ENCODE measurements at regions not wholly inside any gene's neighbourhood (a gene's known extent, or its start where the extent isn't known, plus 50 kb on each side); places are given as distances from the start of the nearest gene placed in this dataset.
"Not testable (repeated sequence)": the region's sequence is repeated elsewhere in the genome, so short reads cannot be mapped to it uniquely, and the experiment has no call there.

DNA sequence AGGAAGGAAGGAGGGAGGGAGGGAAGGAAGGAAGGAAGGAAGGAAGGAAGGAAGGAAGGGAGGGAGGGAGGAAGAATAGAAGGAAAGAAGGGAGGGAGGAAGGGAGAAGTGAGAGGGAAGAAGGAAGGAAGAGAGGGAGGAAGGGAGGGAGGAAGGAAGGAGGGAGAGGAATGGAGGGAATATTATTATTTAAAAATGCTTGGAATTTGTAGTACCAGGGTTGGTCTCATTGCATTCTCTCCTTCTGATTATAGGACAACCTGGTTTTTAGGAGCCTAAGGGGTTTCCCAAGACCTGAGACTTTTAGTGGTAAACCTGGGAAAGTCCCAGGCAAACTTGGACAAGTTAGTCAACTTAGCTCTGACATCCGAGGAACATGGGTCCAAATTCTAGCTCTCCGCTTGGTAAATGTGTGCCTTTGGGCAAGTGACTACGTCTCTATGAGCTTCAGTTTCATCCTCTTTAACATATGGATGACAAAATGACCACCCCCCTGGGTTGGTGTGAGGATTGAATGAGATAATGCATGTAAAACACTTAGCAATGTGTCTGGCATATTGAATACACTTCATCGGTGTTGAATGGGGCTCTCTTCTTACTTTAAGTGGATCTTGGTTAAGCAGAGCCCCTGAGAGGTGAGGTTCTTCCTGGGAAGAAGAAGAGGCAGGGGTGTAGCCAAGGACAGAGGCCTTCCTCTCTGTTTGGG lies 690.7 kb upstream of the TBX3 start:
- intact Hi-C loops (cut with DNase I) = no loop called here
- DNase-seq = no peak

DNA sequence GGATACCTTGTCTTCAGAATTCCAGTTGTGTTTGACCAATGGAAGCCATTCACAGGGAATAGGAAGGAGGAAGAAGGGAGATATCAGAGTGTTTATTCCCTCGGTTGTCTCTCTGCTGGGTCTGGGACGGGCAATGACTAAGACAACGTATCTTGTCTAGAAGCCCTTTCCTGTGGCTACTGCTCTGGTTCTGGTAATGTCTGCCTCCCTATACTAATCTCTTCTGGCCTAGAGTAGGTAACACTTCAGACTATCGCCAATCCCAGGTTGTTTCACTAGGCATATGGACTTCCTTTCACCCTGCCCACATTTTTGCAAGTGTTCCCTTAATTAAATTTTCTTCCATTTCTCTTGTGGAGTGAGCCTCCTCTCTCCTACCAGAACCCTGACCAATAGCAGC lies 687.7 kb upstream of the TBX3 start:
- DNase-seq = no peak
- intact Hi-C loops (cut with DNase I) = no loop called here

DNA sequence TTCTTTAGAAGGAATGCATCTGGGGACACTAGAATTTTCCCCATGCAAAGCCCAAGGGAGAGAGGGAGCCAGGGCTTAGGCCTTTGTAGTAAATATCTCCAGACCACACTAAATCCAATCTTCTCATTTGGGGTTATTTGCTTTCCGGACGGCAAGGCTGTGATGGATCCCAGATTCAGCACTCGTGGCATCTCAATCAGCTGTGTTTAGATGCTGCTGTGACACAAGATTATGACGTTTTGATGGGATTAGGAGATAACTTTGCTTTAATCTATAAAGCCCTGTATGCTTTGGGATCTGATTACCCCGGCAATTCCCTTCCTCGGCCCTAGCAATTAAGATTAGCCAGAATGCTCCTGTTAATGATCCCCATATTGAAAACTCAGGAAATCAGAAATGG lies 686.7 kb upstream of the TBX3 start:
- DNase-seq = peak in 1 of 42 donors; percentile 18
- intact Hi-C loops (cut with DNase I) = no loop called here

DNA sequence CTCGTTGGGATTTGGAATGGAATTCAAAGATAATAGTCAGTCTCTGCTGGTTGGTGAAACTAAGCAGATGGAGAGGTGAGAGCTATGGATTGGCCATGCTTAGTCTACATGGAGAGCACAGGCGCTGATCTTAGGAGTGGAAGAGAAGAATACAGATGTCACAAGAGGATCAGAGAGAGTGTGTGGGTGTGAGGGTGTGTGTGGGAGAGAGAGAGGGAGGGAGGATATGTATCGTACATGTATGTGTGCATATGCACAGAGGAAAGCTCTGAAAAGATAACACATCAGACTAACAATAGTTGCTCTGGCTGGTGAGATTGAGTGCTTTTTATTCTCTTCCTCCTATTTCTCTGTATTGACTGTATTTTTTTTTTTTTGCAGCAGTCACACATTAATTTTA lies 686.2 kb upstream of the TBX3 start:
- no peak for DNase-seq
- intact Hi-C loops (cut with DNase I) = no loop called here

DNA sequence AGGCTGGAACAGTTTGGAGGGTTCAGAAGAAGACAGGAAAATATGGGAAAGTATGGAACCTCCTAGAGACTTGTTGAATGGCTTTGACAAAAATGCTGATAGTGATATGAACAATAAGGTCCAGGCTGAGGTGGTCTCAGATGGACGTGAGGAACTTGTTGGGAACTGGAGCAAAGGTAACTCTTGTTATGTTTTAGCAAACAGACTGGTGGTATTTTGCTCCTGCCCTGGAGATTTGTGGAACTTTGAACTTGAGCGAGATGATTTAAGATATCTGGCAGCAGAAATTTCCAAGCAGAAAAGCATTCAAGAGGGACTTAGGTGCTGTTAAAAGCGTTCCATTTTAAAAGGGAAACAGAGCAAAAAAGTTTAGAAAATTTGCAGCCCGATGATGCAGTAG lies 682.3 kb upstream of the TBX3 start:
- not testable (repeated sequence) for DNase-seq

DNA sequence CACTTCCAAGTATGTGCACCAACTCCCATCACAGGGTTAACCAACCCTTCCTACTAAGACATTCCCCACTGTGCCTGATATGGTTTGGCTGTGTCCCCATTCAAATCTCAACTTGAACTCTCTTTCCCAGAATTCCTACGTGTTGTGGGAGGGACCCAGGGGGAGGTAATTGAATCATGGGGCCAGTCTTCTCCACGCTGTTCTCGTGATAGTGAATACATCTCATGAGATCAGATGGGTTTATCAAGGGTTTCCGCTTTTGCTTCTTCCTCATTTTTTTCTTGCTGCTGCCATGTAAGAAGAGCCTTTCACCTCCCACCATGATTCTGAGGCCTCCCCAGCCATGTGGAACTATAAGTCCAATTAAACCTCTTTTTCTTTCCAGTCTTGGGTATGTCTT lies 681.8 kb upstream of the TBX3 start:
- DNase-seq; intact Hi-C loops (cut with DNase I): not testable (repeated sequence)

More for the DNA sequence above, 682.3 kb upstream of the TBX3 start:
- intact Hi-C loops (cut with DNase I) = not testable (repeated sequence)

DNA sequence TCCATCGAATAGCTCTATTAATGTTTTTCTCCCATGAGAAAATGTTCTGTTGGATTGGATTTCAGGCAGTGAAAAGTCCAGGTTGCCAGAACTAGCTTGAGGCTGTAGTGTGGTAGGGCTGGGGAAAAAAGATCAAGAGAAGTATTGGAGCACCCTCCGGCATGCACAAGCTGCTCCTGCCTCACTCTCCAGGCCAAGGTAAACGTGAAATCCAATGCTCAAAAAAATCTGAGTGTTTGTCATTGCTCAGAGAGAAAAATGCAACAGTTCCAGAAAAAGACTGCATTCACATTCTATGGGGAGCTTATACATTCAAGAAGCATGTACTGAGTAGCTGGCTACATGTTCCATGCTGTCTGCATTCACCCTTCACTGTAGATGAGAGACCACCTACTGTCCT lies 680.9 kb upstream of the TBX3 start:
- intact Hi-C loops (cut with DNase I) = no loop called here
- DNase-seq = no peak

DNA sequence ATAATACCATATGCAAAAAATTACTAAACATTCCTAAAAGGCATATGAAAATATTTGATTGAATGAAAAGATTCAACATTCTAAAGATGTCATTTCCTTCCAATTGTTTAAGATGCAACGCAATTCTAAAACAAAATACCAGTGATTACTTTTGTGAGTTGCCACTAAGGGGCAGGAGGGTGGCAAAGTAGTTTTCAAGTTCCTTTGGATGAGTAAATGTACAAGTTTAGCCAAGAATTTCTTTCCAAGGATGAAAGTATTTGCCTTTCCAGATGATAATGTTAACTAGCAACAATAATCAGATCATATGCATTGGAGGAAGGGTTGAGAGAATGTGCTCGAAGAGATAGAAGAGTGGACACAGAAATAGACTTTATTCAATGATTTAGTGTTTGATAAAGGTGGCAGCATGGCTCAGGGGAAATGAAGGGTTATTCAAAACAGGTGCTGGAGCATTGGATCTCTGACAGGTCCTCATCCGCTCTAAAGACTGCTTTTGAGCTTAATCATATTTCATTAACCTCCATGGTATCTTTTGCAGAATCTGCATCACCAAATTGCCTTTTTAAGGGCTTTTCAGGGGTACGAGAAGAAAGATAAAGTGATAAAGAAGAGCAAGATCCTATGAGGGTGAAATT lies 678.5 kb upstream of the TBX3 start:
- intact Hi-C loops (cut with DNase I) = no loop called here
- no peak for DNase-seq

DNA sequence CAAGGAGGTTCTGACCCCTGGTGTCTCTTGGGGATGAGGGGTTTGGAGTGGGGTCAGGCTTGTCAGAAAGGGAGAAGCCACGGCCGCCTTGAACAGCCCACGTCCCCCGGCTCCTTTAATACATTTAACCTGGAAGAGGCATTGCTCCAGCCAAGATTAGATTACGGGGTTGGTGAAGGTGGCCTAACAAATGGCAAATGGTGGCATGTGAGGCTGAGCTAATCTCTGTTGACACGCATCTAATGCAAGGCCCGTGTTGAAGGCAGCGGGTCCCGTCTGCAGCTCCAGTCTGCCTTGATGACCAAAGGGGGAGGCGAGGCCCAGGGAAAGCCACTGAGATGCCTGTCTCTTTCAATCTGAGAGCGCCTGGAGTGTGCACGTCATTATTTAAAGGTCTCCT lies 673.7 kb upstream of the TBX3 start:
- no peak for DNase-seq

DNA sequence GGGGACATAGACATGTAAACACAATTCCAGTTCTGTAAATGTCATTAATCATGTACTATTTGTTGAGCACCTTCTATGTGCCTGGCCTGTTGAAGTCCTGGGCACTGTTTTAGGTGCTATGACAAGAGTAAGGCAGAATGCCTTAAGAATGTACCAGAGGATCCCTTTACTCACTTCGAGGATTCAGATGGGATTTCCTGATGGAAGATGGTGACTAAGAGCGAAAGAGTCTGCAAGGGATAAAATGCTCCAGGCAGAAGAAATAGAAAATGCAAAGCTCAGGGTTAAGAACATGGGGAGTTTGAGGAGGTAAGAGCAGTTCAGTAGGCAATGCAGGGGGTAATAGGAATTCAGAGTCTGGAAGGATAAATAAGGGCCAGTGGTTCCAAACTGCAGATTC lies 671.3 kb upstream of the TBX3 start:
- DNase-seq = no peak
- intact Hi-C loops (cut with DNase I) = no loop called here

More for the DNA sequence above, 673.7 kb upstream of the TBX3 start:
- intact Hi-C loops (cut with DNase I) = no loop called here

DNA sequence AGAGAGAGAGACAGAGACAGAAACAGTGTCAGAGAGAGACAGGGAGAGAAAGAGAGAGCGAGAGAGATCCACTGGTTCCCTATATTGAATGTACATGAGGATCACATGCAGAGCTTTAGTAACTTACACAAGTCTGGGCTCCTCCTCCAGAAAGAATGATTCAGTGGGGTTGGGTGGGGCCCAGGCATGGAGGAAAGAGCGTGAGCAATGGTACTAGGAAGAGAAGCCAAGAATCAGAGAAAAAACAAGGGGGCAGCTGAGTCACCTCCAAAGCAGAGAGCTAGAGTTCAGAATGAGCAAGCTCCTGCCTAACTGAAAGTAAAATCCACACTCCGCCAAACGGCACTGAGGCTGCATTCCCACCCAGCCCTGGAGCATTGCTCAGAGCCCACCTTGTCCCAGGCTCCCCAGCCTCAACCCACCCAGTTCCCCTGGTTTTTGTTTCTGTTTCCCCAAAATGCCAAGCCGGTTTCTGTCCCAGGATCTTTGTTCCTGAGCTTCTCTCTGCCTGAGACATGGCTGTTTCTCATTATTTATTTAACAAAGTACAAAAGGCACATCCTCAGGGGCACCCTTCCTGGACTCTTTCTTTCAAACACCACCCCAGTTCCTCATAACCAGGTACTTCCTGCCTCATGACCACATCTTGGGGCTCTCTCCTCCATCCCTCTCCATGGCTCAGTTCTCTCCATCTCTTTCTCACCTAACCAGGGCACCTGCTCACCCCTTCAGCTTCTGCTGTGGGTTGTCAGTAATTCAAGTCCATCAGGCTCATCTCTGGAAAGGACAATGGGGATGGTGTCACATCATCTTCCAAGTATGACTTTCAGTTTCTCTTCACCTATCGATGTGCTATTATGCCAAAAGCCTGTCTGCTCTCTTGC lies 670.3 kb upstream of the TBX3 start:
- intact Hi-C loops (cut with DNase I) = no loop called here
- peak in 41 of 42 donors; percentile 14 to 90 (median 60) for DNase-seq

DNA sequence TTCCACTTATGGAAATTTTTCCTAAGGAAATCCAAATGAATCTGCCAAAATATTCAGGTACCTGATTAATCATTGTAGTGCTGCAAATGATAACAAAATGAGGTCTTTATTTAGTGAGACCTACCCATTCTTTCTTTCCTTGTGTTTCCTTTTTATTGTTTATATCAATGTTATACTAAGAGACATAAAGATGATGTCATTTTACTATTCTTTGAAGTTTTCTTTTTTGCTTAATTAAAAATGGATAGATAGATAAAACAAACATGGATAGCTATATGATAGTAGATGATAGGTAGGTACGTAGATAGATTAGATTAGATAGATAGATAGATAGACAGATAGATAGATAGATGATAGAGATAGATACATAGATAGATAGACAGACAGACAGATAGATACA lies 669.5 kb upstream of the TBX3 start:
- intact Hi-C loops (cut with DNase I) = no loop called here
- DNase-seq = no peak

DNA sequence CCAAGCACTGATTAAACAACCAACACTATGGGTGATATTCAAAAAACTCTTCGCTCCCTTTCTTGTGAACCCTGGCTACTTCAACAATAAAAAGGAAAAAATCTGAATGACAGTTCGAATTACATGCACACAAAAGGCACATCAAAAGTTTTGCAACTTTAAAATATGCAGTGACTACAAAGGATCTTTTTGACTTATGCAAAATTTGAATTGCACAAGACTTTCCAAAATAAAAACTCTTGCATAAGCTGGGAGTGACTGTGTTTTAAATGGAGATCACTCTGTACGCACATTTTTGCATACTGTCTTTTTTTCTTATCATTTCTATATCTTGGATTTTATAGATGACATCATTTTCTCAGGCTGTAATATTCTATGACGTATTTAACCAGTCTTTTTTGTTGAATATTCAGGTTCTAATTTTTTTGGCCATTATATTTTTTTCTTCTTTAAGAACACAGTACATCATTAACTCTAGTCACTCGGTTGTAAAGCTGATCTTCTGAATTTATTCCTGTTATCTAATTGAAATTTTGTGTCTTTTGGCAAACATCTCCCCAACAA lies 667.6 kb upstream of the TBX3 start:
- intact Hi-C loops (cut with DNase I) = no loop called here
- no peak for DNase-seq

DNA sequence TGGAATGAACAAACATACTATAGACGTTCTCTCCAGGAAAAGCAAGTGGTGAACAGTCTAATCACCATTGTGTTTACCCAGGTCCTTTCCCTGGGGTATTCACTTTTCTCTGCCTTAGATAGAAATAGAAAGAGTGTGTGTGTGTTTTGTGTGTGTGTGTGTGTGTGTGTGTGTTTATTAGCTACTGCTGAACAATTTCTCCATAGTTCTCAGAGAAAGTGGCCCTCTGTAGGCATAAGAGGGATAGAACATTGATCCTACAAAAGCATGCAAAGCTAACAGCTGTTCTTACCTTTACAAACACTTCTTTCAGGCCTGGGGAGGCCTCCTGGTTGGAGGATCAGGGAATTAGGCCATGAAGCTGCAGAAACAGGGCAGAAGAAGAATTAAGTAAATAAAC lies 665.7 kb upstream of the TBX3 start:
- DNase-seq = no peak
- intact Hi-C loops (cut with DNase I) = no loop called here

DNA sequence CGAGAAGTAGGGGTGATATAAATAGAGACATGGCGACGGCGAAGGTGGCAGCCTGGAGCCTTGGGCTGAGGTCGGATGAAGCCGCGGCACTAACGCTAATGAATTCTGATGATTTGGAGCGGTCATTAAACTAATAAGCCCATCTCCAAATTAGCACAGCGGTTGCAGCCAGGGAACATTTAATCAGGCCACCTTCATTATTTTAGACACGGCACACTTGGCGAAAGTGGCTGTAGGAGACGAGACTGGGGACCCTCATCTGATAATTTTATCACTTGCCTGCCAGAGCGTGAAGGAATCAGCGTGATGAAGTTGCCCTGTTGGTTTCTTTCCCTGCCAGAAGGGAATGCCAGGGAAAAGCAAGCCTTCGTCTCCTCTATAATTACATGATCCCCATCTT lies 664.3 kb upstream of the TBX3 start:
- DNase-seq = no peak

DNA sequence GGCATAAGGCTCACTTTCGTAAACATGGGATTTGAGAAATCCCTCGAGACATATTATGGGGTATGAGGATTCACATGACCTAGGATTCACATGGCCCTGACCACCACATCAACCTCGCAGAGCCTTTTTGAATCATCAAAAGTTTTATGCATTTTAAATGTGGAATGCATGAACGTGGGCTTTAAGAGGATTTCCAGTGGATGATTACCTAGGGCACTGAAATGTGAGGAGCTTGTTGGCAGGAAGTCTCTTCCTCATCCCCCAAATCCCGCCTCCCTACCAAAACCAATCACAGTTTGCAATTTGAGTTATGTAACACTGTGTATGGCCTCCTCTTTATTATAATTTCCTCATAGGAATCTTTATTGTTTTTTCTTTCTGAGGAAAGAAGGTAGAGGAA lies 659.6 kb upstream of the TBX3 start:
- no peak for DNase-seq
- intact Hi-C loops (cut with DNase I) = no loop called here

More for the DNA sequence above, 664.3 kb upstream of the TBX3 start:
- intact Hi-C loops (cut with DNase I) = no loop called here

DNA sequence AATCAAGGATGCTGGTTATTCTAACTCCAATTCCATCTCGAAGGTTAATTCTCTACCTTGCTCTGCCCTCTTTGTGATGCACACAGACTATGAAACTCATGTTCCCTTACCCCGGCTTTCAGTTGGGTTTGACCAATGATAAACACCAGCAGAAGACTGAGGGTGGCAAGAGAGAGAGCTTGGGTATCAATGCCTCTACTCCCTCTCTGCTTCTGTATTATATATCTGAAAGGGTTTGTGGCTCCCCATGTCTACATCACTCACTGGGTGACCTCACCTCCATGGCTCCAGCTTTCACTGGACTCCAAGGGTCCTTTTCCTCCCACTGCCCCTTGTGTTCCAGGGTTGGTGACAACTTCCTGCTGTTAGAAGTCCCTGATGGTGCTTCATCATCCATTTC lies 659.0 kb upstream of the TBX3 start:
- DNase-seq = no peak
- intact Hi-C loops (cut with DNase I) = no loop called here

DNA sequence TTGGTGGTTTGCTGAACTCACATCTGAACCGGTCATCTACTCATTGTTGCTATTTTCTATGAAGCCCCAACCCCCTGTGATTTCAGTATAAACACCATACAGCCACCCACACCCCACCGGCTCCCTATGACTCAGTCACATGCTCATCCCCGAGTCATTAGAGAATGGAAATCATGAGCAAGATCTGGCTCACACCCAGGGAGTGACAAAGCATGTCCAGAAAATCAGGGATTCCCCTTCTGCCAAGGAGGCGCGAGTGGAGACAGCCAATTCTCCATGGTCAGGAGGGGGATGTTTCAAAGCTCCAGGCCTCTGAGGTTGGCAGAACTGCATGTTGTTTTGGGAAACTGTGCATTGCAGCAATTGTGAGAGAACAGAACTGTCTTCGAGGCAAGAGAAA lies 657.5 kb upstream of the TBX3 start:
- DNase-seq = peak in 12 of 42 donors; percentile 11 to 62 (median 27)
- intact Hi-C loops (cut with DNase I) = no loop called here

DNA sequence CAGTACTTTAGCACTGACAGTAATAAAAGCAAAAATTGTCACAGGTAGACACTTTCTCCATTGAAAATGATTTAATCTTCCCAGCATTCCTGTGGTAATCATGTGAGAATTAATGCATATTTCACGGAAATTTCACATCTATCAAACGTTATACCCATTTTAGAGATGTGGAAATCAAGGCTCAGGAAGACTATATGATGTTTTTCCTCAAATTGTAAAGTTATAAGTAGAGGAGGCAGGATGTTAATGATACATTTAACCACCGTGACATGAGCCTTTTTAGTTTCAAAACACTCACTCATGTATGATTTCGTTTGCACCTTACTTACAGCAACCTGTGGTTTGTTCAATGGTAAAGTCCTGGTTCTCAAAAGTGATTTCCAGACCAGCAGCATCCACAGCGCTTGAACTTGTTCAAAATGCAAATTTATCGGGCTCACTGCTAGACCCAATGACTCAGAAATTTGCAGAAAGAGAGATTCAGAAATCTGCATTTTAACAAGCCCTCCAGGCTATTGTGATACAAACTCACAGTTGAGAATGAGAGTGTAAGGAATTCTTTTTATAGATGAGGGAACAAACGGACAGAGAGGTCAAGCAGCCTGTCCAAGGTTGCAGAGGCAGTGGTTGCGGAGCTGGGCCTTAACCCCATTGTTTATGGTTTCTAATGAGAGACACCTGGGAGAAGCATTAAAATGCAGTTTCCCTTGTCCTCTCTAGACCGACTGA lies 654.8 kb upstream of the TBX3 start:
- no peak for DNase-seq
- intact Hi-C loops (cut with DNase I) = no loop called here
